Endometrium (tissue), 2 donors: ENCODE measurements at regions not wholly inside any gene's neighbourhood (a gene's known extent, or its start where the extent isn't known, plus 50 kb on each side); places are given as distances from the start of the nearest gene placed in this dataset.

Experiments
- FAIRE-seq: peaks from 2 replicates; lab custom pipeline; 2012; peaks lifted over from hg19 to GRCh38; lab: Jason Lieb, UNC
- donor health status: control.
- donor health status: control.

GRCh38 chr12:29879606-29880308 lies 96.0 kb upstream of the TMTC1 start:
- FAIRE-seq = no peak

- FAIRE-seq = peak; percentile 98
Observed at GRCh38 chr12:29869946-29870345, 86.2 kb upstream of the TMTC1 start.

- no peak for FAIRE-seq
Observed at GRCh38 chr12:29867823-29868222, 84.1 kb upstream of the TMTC1 start.

GRCh38 chr12:29863665-29864064 lies 79.9 kb upstream of the TMTC1 start:
- FAIRE-seq = no peak

GRCh38 chr12:29858270-29858786 lies 74.6 kb upstream of the TMTC1 start:
- no peak for FAIRE-seq

- no peak for FAIRE-seq
Observed at GRCh38 chr12:29847246-29847645, 63.5 kb upstream of the TMTC1 start.

GRCh38 chr12:29844667-29845066 lies 60.9 kb upstream of the TMTC1 start:
- no peak for FAIRE-seq

GRCh38 chr12:29843036-29843435 lies 59.3 kb upstream of the TMTC1 start:
- FAIRE-seq = no peak

- no peak for FAIRE-seq
Observed at GRCh38 chr12:29838768-29839167, 55.0 kb upstream of the TMTC1 start.
